GM12873 (cell line): ENCODE measurements at regions not wholly inside any gene's neighbourhood (a gene's known extent, or its start where the extent isn't known, plus 50 kb on each side); places are given as distances from the start of the nearest gene placed in this dataset.

Source experiments
- TF ChIP-seq, protein P1 (sequence below): IDR thresholded peaks from 2 replicates; pipeline ENCODE4 v1.5.1; 2012; ENCODE audit warnings: low read depth, mild to moderate bottlenecking, moderate library complexity, low read length, control low read depth; ENCODE audit not compliant: insufficient read depth; ENCODE audit errors: missing control alignments

DNA sequence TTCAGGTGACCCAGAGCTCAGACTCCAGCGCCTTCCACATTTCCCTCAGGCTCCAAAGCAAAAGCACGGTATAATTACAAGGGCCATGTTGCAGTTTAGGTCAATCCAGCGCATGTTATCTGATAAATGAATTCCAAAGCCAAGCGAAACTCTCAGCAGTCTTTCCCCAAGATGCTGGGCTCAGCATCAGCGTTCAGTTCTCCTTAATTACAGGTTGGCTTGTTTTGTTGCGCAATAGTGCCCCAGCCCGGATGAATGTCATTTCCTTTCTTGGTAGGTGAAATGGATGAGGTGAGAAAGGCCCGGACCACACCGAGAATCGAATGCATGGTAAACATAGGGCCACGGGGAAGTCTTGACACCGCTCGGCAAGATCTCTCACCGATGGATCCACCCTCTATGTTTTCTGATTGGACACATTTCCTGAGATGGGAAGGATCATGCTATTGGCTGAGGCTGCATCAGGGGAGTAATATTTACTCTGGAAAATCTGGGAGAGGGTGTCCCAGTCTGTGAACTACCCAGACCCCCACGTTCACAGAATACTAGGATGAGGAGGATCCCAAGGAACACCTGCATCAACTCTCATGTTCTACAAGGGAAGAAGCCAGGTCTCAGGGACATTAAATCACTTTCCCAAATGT is 221.2 kb upstream of the ANKRD55 start:
- TF ChIP-seq, protein P1, sequence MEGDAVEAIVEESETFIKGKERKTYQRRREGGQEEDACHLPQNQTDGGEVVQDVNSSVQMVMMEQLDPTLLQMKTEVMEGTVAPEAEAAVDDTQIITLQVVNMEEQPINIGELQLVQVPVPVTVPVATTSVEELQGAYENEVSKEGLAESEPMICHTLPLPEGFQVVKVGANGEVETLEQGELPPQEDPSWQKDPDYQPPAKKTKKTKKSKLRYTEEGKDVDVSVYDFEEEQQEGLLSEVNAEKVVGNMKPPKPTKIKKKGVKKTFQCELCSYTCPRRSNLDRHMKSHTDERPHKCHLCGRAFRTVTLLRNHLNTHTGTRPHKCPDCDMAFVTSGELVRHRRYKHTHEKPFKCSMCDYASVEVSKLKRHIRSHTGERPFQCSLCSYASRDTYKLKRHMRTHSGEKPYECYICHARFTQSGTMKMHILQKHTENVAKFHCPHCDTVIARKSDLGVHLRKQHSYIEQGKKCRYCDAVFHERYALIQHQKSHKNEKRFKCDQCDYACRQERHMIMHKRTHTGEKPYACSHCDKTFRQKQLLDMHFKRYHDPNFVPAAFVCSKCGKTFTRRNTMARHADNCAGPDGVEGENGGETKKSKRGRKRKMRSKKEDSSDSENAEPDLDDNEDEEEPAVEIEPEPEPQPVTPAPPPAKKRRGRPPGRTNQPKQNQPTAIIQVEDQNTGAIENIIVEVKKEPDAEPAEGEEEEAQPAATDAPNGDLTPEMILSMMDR, result no peak

DNA sequence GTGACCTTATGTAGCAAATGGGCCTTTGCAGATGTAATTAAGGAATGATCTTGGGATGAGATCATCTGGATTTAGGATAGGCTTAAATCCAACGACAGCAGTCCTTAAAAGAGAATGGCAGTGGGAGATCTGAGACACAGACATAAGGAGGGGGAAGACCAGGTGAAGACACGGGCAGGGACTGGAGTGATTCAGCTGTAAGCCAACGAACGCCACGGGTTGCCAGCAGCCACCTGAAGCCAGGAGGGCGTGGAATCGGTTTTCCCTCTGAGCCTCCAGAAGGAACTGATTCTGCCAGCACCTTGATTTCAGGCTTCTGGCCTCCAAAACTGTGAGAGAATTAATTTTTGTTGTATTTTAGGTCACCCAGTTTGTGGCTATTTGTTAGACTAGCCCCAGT is 218.6 kb upstream of the ANKRD55 start:
- TF ChIP-seq, protein P1, result no peak

DNA sequence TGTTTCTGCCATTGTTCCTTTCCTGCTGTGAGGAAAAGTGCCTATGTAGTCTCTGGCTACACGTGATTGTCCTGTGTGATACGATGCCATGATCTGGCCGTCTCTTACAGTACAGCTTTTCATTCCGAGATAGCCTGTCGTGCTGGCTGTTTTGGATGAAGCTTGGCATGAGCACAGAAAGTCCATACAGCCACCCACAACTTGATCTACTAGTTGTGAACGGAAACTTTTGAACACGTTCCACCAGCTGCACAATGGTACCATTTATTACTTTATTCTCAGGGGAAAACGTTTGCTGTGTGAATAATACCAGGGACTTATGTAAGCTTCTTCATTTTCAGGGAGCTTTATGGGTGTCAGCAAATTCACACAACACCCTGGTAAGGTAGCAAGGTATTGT is 217.6 kb upstream of the ANKRD55 start:
- TF ChIP-seq, protein P1, result no peak

DNA sequence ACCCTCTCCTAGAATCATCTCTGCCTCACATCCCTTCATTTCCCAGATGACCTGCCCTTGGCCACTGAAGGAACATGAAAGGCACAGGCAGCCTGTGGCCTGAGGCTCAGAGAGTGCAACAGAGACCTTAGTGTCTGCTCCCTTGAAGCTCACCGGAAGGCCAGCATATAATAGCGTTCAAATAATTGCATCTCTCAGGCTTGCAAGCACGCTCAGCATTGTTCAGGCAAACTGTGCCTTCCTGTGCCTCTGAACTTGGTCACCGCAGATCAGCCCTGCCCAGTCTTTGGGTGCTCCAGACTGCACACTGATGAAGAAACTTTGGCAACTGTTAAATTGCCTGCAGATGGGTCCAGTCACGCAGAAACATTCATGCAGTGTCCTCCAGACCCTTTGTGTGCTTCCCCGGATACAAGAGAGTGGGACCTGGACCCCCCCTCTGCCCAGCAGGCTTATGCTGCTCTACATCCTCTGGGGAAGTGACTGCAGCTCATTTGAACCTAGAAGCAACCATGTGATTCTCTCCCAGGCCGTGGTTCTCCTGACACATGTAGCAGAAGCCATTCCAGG is 216.0 kb upstream of the ANKRD55 start:
- TF ChIP-seq, protein P1, result no peak

DNA sequence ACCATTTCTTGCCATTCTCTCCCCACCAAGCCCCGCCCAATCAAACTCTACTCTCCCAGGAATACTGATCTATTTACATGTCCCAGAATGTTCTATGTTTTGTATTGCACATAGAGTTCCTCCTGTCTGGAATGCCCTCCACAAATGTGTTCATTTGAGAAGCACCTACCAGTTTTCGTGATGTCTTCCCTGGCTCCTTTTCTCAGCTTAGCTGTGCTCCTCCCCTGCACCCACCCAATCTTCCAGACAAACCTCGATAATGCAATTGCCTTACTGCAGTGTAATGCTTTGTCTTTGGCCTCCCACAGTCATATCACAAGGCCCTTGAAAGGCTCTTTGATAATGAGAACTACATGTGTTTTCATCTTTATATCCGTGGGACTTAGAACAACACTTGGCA is 214.5 kb upstream of the ANKRD55 start:
- TF ChIP-seq, protein P1, result no peak

DNA sequence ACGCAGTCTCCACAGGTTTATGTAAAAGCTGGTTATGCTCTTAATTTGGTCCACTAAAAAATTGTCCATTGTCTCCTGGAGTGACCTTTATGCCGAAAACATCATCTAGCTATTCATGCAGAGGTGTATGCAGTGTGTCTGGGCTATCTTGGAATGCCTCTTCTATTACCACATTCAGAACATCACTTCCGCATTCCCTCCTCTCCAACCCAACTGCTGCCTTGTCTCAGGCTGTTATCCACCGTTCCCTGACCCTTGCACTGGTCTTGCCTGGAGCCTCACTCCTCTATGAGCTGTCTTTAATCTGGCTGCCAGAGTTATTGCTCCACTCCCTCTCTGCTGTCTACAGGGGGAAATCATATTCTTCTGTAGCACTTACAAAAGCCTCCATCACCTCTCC is 214.1 kb upstream of the ANKRD55 start:
- TF ChIP-seq, protein P1, result no peak

DNA sequence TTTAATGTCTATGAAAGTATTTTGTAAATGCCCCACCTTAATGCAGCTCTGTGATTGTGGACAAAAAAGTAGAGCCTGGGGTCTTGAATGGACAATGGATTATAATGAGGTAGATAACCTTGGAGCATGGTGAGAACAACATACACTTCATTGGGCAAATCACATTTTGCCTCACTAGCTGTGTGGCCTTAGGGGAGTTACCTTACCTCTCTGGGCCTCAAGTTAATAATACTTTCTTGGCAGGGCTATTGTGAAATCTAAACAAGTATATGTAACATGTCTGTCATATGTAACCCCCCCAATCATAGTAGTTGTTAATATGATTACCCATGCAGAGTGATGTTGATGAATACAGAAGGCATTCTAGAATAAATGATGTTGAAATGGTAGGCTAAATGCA is 213.6 kb upstream of the ANKRD55 start:
- TF ChIP-seq, protein P1, result no peak
